ENCODE measurements at regions not wholly inside any gene's neighbourhood (a gene's known extent, or its start where the extent isn't known, plus 50 kb on each side); places are given as distances from the start of the nearest gene placed in this dataset.

DNA sequence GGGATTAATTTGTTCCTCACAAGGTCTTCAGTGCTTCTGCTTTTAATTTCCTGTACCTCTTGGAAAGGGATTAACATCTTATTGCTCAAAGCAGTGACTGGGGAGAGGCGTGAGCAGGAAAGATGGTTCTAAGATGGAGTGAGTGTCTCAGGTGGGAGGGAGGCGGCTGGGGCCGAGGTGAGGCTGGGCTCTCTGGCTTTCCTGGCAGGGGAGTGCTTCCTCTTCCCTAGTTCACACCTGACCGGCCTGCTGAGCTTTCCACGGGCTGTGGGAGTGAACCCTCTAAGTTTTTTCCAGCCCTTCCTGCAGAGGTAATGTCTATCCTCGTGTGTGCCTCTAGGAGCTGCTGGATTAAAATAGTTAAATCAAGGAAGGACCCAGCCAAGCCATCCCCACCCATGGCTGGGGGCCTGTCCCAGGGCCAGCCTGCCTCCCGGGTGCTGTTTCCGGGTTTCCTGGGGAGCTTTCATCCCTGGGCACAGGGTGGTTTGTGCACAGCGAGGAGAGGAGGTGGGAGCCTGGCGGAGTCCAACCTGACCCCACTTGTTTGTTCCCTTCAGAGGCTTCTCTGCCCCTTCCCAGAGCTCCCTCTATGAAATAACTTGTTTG lies 179.1 kb downstream of the TFAP2C start:
- peaks cover 14% of the 10 kb centered on the region for H3K27me3 ChIP-seq (ENCODE audit: control insufficient read depth, insufficient read depth, low read length)
- no peak overlapping the region for H3K27ac ChIP-seq (ENCODE audit: low read depth, low read length)
- TF ChIP-seq, protein P1, sequence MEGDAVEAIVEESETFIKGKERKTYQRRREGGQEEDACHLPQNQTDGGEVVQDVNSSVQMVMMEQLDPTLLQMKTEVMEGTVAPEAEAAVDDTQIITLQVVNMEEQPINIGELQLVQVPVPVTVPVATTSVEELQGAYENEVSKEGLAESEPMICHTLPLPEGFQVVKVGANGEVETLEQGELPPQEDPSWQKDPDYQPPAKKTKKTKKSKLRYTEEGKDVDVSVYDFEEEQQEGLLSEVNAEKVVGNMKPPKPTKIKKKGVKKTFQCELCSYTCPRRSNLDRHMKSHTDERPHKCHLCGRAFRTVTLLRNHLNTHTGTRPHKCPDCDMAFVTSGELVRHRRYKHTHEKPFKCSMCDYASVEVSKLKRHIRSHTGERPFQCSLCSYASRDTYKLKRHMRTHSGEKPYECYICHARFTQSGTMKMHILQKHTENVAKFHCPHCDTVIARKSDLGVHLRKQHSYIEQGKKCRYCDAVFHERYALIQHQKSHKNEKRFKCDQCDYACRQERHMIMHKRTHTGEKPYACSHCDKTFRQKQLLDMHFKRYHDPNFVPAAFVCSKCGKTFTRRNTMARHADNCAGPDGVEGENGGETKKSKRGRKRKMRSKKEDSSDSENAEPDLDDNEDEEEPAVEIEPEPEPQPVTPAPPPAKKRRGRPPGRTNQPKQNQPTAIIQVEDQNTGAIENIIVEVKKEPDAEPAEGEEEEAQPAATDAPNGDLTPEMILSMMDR (IDR thresholded peaks at IDR 0.05; ENCODE audit: low read depth, low read length), result no peak
- CTCF ChIA-PET, result no interaction called here
- H3K9me3 ChIP-seq (ENCODE audit: control insufficient read depth, insufficient read depth, low read length), result no peaks in the 10 kb centered on the region; the same call in 1 of the 2 replicates
- no peak overlapping the region for H3K4me3 ChIP-seq (ENCODE audit: low read depth, low read length)
- DNase-seq (ENCODE audit: low read depth, low spot score), result no peak
- POLR2A ChIA-PET, result no interaction called here

DNA sequence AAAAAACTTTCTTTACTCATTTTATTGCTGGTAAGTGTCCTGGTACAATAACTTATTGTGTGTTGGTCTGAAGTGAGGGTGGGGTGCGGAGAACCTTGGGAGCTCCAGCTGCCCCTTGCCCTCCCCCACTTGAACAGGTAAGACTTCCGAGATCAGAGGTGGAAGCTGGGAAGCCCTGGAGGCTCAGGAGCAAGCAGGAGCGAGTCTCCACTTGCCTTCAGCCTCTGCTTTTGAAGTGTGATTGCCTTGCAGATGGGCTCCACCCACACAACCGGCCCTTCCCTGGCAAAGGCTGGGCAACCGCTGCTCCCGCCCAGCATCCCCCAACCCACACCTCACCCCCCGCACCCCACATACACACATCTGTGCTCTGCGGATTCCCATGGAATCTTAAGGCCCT lies 179.6 kb downstream of the TFAP2C start:
- no peak overlapping the region for H3K4me3 ChIP-seq (ENCODE audit: low read depth, low read length)
- ChIA-PET CTCF (no interaction called here), POLR2A (no interaction called here)
- DNase-seq (ENCODE audit: low read depth, low spot score), result no peak
- TF ChIP-seq, protein P1 (IDR thresholded peaks at IDR 0.05; ENCODE audit: low read depth, low read length), result no peak
- H3K27me3 ChIP-seq (ENCODE audit: control insufficient read depth, insufficient read depth, low read length), result peaks cover 14% of the 10 kb centered on the region
- H3K9me3 ChIP-seq (ENCODE audit: control insufficient read depth, insufficient read depth, low read length), result no peaks in the 10 kb centered on the region; the same call in 1 of the 2 replicates
- no peak overlapping the region for H3K27ac ChIP-seq (ENCODE audit: low read depth, low read length)

DNA sequence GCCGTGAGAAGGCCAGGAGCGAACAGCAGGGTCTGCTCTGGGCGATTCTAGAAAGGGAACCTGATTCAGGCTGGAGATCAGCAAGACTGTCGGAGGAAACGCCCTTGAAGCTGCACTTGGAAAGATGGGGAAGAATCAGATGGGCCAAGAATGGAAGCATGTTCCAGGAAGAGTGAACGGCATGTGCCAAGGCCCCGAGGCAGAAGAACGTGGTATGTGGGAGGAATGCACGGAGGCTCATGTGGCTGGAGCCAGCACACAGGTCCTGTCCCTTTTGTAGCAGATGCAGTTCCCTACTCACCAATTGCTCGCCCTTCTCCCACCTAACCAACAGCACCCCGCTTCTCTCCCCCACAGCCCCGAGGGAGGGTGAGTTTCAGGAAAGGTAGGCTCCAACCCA lies 180.6 kb downstream of the TFAP2C start:
- no peak overlapping the region for H3K27ac ChIP-seq (ENCODE audit: low read depth, low read length)
- no peaks in the 10 kb centered on the region; the same call in 1 of the 2 replicates for H3K9me3 ChIP-seq (ENCODE audit: control insufficient read depth, insufficient read depth, low read length)
- TF ChIP-seq, protein P1 (IDR thresholded peaks at IDR 0.05; ENCODE audit: low read depth, low read length), result no peak
- POLR2A ChIA-PET, result no interaction called here
- H3K4me3 ChIP-seq (ENCODE audit: low read depth, low read length), result no peak overlapping the region
- CTCF ChIA-PET, result no interaction called here
- H3K27me3 ChIP-seq (ENCODE audit: control insufficient read depth, insufficient read depth, low read length), result peaks cover 14% of the 10 kb centered on the region
- DNase-seq (ENCODE audit: low read depth, low spot score), result no peak

DNA sequence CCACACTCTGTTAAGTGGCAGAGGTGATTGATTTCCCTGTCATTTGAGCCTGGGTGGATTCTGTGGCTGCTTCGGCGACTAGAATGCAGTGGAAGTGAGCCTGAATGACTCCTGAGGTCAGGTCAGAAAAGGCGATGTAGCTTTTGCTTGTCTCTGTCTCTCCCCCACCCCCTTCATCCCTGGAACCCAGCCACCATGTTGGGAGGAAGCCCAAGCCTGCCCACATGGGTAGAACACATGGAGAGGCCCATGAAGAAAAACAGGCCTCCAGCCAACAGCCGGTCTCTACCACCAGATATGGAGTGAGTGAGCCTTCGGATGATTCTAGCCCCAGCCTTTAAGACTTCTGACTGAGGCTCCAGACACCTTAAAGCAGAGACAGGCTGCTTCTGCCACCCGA lies 181.0 kb downstream of the TFAP2C start:
- no peaks in the 10 kb centered on the region; the same call in 1 of the 2 replicates for H3K9me3 ChIP-seq (ENCODE audit: control insufficient read depth, insufficient read depth, low read length)
- H3K27ac ChIP-seq (ENCODE audit: low read depth, low read length), result no peak overlapping the region
- H3K4me3 ChIP-seq (ENCODE audit: low read depth, low read length), result no peak overlapping the region
- ChIA-PET CTCF (no interaction called here), POLR2A (no interaction called here)
- H3K27me3 ChIP-seq (ENCODE audit: control insufficient read depth, insufficient read depth, low read length), result peaks cover 14% of the 10 kb centered on the region
- no peak for DNase-seq (ENCODE audit: low read depth, low spot score)
- TF ChIP-seq, protein P1 (IDR thresholded peaks at IDR 0.05; ENCODE audit: low read depth, low read length), result no peak

DNA sequence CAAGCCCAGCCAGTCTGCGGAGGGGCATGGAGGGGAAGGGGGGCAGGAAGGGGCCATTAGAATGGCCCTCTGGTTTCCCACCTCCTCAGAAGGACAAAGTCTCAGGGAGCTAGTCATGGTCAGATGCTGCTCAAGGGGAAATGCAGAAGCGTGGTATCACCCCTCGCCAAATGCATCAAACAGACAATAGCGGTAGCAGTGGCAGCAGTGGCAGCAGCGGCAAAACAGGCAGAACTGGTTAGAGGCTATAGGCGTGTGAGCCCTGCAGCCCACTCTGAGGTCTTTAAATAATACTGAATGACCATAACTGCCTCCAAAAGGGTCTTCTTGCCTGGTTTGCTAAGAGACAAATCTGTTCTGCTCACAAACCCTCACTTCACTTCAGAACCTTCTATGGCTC lies 186.7 kb downstream of the TFAP2C start:
- TF ChIP-seq, protein P1 (IDR thresholded peaks at IDR 0.05; ENCODE audit: low read depth, low read length), result no peak
- Histone ChIP-seq H3K4me3 (ENCODE audit: low read depth, low read length) (no peak overlapping the region), H3K27ac (ENCODE audit: low read depth, low read length) (no peak overlapping the region), H3K9me3 (ENCODE audit: control insufficient read depth, insufficient read depth, low read length) (no peaks in the 10 kb centered on the region), H3K27me3 (ENCODE audit: control insufficient read depth, insufficient read depth, low read length) (peaks cover 8% of the 10 kb centered on the region)
- CTCF ChIA-PET, result no interaction called here
- DNase-seq (ENCODE audit: low read depth, low spot score), result no peak
- POLR2A ChIA-PET, result no interaction called here

Data from AG04450 (cell line).